ENCODE measurements at regions not wholly inside any gene's neighbourhood (a gene's known extent, or its start where the extent isn't known, plus 50 kb on each side); places are given as distances from the start of the nearest gene placed in this dataset.
"Not testable (repeated sequence)": the region's sequence is repeated elsewhere in the genome, so short reads cannot be mapped to it uniquely, and the experiment has no call there.

DNA sequence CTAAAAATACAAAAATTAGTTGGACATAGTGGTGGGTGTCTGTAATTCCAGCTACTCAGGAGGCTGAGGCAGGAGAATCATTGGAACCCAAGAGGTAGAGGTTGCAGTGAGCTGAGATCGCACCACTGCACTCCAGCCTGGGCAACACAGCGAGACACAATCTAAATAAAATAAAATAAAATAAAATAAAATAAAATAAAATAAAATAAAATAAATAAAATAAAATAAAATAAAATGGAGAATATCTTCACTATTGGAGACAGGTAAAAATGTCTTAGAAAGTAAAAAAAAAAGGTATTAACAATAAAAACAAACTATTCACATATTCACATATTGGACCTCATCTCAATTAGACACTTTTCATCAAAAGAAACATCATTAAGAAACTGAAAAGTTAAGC lies 106.3 kb upstream of the PAXBP1 start:
- not testable (repeated sequence) for TF ChIP-seq EZH2phosphoT487 (IDR thresholded peaks at IDR 0.05; ENCODE audit: insufficient read depth, low read depth); EZH2 (IDR thresholded peaks at IDR 0.05; ENCODE audit: insufficient read depth, poor library complexity, severe bottlenecking)
